HepG2 (cell line): ENCODE measurements at regions not wholly inside any gene's neighbourhood (a gene's known extent, or its start where the extent isn't known, plus 50 kb on each side); places are given as distances from the start of the nearest gene placed in this dataset.

Source experiments
- ATAC-seq: fragments of 200-7000 bp; cut with Tn5 transposase; 3 replicates; pipeline ENCODE4 v1.9.1; 2020; ENCODE audit warnings: mild to moderate bottlenecking, moderate library complexity
- BruUV-seq: library from RNA; stranded (reverse); fragments of 400-500 nt; replicated peaks from 2 replicates; lab custom pipeline; 2021; lab: Mats Ljungman, UMichigan
- CTCF ChIA-PET: fragments of 300-600 bp; formaldehyde crosslinking; extraction: SDS; loops from one replicate; lab custom pipeline; 2021; ENCODE audit warnings: low total read pairs, inconsistent platforms, low intra/inter-chr PET ratio; lab: Yijun Ruan, JAX
- POLR2A ChIA-PET: fragments of 350-600 bp; sonication (Branson Sonifier 250); formaldehyde crosslinking; loops from one replicate; lab custom pipeline; 2020; ENCODE audit warnings: antibody characterized with exemption, inconsistent platforms; lab: Yijun Ruan, JAX
- DNase-seq: peaks from one replicate; pipeline ENCODE4 v3.0.0-alpha.2; 2015; ENCODE audit warnings: low spot score
- FAIRE-seq: peaks from 3 replicates; lab custom pipeline; 2011; peaks lifted over from hg19 to GRCh38; lab: Jason Lieb, UNC
- H2AFZ ChIP-seq: one replicate; pipeline ENCODE4 v1.6.1; 2011; ENCODE audit warnings: low read length, inconsistent platforms
- H3K27ac ChIP-seq: fragments of 300-600 bp; 3 replicates; pipeline ENCODE4 v1.8.0; 2011; ENCODE audit warnings: mixed run types, mild to moderate bottlenecking, mixed read lengths, low read length, inconsistent platforms; ENCODE audit not compliant: insufficient read depth; ENCODE audit errors: extremely low read length
- H3K27me3 ChIP-seq, 2 experiments: fragments of 200-600 bp in 1 of 2; 2 replicates in 1 of 2; 3 replicates in 1 of 2; pipeline versions ENCODE4 v1.6.0 to v1.8.0; 2011; ENCODE audit warnings: low read length in 2 of 2, mild to moderate bottlenecking in 2 of 2, moderate library complexity in 2 of 2, inconsistent platforms in 1 of 2; ENCODE audit not compliant: insufficient read depth in 2 of 2, control insufficient read depth in 1 of 2
- H3K36me3 ChIP-seq, 2 experiments: fragments of 200-600 bp in 1 of 2; replicated peaks in 1 of 2; 2 replicates in 1 of 2; 3 replicates in 1 of 2; pipeline versions ENCODE4 v1.5.1 to v1.8.0; 2011; ENCODE audit warnings: low read length in 2 of 2, inconsistent platforms in 1 of 2; ENCODE audit not compliant: insufficient read depth in 2 of 2, control insufficient read depth in 1 of 2
- H3K4me1 ChIP-seq: 2 replicates; pipeline ENCODE4 v1.5.1; 2012; ENCODE audit warnings: low read length, inconsistent platforms; ENCODE audit not compliant: insufficient read depth
- H3K4me2 ChIP-seq: 2 replicates; pipeline ENCODE4 v1.6.0; 2011; ENCODE audit warnings: low read depth, low read length, inconsistent platforms
- H3K4me3 ChIP-seq, 3 experiments: fragments of 200-600 bp in 1 of 3; sonication (generic), shearing (Covaris generic) in 1 of 3; replicated peaks in 1 of 3; 2 replicates each; pipeline ENCODE4 v1.5.1; 2011 to 2016; ENCODE audit warnings: low read length in 3 of 3, inconsistent platforms in 2 of 3, low read depth in 2 of 3, mild to moderate bottlenecking in 2 of 3, control low read depth in 1 of 3, mixed read lengths in 1 of 3; ENCODE audit not compliant: insufficient read depth in 1 of 3
- H3K79me2 ChIP-seq: one replicate; pipeline ENCODE4 v1.6.1; 2011; ENCODE audit warnings: low read length, inconsistent platforms; ENCODE audit not compliant: insufficient read depth
- H3K9ac ChIP-seq: 2 replicates; pipeline ENCODE4 v1.6.0; 2011; ENCODE audit warnings: mild to moderate bottlenecking, low read depth, low read length, inconsistent platforms; ENCODE audit not compliant: insufficient read depth
- H3K9me3 ChIP-seq: 2 replicates; pipeline ENCODE4 v1.5.1; 2012; ENCODE audit warnings: mild to moderate bottlenecking, low read length
- H4K20me1 ChIP-seq: 2 replicates; pipeline ENCODE4 v1.6.0; 2011; ENCODE audit warnings: inconsistent platforms, mild to moderate bottlenecking, low read length, moderate library complexity; ENCODE audit not compliant: insufficient read depth
- NFE2 ChIP-seq: sonication (generic); formaldehyde crosslinking; IDR thresholded peaks from 2 replicates; pipeline ENCODE4 v1.4.0; 2020; ENCODE audit warnings: missing genetic modification reagents
- TP53 ChIP-seq: sonication (generic); formaldehyde crosslinking; conservative IDR thresholded peaks from 2 replicates; pipeline ENCODE4 v1.4.0; 2020; ENCODE audit warnings: missing genetic modification reagents
- XRCC5 ChIP-seq: fragments of 200-400 bp; formaldehyde crosslinking; optimal IDR thresholded peaks from 2 replicates; pipeline ENCODE3; 2017; ENCODE audit warnings: mild to moderate bottlenecking, low read length
- ZNF230 ChIP-seq: sonication (generic); formaldehyde crosslinking; IDR thresholded peaks from 2 replicates; pipeline ENCODE4 v1.4.0; 2020; ENCODE audit warnings: mild to moderate bottlenecking, missing genetic modification reagents
- ZNF547 ChIP-seq: sonication (generic); formaldehyde crosslinking; IDR thresholded peaks from 2 replicates; pipeline ENCODE4 v1.5.1; 2020; ENCODE audit warnings: mild to moderate bottlenecking, missing genetic modification reagents
- ZSCAN22 ChIP-seq: sonication (generic); formaldehyde crosslinking; IDR thresholded peaks from 2 replicates; pipeline ENCODE4 v1.4.0; 2020; ENCODE audit warnings: mild to moderate bottlenecking, missing genetic modification reagents
- in situ Hi-C: cut with HindIII; loops from 2 replicates; pipeline ENCODE4 v1.10.0; 2017; ENCODE audit warnings: low pct_unique_long_range_greater_than_20kb; ENCODE audit not compliant: extremely low pct_ligation_motif_present
- intact Hi-C: fragments of 100-400 bp; cut with micrococcal nuclease; formaldehyde crosslinking; loops from one replicate; pipeline ENCODE4 v1.10.0; 2022; ENCODE audit not compliant: unreplicated experiment
- TF ChIP-seq, protein P1 (sequence below): sonication (generic); formaldehyde crosslinking; IDR thresholded peaks from 2 replicates; pipeline ENCODE4 v1.5.0; 2020; ENCODE audit warnings: mild to moderate bottlenecking, missing genetic modification reagents, moderate library complexity
- TF ChIP-seq, protein P2 (sequence below), 2 experiments: sonication (generic) in 1 of 2; formaldehyde crosslinking in 1 of 2; IDR thresholded peaks; 2 replicates each; pipeline versions ENCODE4 v1.4.0 to v1.6.1; 2018 to 2020; ENCODE audit warnings: missing genetic modification reagents in 2 of 2, borderline replicate concordance in 1 of 2, low read depth in 1 of 2, mild to moderate bottlenecking in 1 of 2, missing biosample characterization in 1 of 2
- TF ChIP-seq, protein P3 (sequence below): sonication (generic); formaldehyde crosslinking; IDR thresholded peaks from 2 replicates; pipeline ENCODE4 v1.5.0; 2020; ENCODE audit warnings: mild to moderate bottlenecking, missing genetic modification reagents

DNA sequence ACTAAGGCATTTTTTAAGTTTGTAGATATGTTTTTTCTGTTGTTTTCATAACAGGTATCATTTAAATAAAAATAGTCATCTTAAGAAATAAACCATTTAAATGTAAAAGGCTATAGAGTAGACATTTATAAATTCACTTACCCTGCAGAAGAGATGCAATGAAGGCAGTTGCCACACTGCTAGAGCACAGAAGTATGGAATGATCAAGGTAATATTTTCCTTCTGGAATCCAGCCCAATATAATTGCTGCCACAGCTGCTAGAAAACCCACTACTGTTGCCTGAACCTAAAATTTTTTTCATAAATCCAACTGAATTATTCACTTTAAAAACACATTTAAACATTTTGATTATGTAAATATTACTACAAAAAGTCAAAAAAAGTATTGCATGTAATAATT lies 69.2 kb downstream of the SLC41A2 start:
- intact Hi-C loops = no loop called here
- H4K20me1 ChIP-seq = no peaks in the 10 kb centered on the region
- BruUV-seq = no TSS peak
- ATAC-seq = no peak
- ChIA-PET CTCF (no interaction called here), POLR2A (no interaction called here)
- no peaks in the 10 kb centered on the region for H3K4me1 ChIP-seq
- FAIRE-seq = no peak
- no peak overlapping the region for H3K4me2 ChIP-seq
- H3K9me3 ChIP-seq = no peaks in the 10 kb centered on the region
- no peak overlapping the region for H3K9ac ChIP-seq
- no peaks in the 10 kb centered on the region for H3K27me3 ChIP-seq
- no peak overlapping the region for H3K27ac ChIP-seq
- H3K4me3 ChIP-seq = no peak overlapping the region
- in situ Hi-C loops = no loop called here
- no peak overlapping the region for H2AFZ ChIP-seq
- no peak for DNase-seq
- H3K79me2 ChIP-seq = no peaks in the 10 kb centered on the region
- TF ChIP-seq NFE2 (CRISPR knock-in tag) (no peak), TP53 (CRISPR knock-in tag) (no peak), ZNF547 (no peak), ZNF230 (no peak), XRCC5 (no peak), ZSCAN22 (CRISPR knock-in tag) (no peak)
- TF ChIP-seq, protein P1, sequence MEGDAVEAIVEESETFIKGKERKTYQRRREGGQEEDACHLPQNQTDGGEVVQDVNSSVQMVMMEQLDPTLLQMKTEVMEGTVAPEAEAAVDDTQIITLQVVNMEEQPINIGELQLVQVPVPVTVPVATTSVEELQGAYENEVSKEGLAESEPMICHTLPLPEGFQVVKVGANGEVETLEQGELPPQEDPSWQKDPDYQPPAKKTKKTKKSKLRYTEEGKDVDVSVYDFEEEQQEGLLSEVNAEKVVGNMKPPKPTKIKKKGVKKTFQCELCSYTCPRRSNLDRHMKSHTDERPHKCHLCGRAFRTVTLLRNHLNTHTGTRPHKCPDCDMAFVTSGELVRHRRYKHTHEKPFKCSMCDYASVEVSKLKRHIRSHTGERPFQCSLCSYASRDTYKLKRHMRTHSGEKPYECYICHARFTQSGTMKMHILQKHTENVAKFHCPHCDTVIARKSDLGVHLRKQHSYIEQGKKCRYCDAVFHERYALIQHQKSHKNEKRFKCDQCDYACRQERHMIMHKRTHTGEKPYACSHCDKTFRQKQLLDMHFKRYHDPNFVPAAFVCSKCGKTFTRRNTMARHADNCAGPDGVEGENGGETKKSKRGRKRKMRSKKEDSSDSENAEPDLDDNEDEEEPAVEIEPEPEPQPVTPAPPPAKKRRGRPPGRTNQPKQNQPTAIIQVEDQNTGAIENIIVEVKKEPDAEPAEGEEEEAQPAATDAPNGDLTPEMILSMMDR (CRISPR knock-in tag) = no peak
- TF ChIP-seq, protein P2, sequence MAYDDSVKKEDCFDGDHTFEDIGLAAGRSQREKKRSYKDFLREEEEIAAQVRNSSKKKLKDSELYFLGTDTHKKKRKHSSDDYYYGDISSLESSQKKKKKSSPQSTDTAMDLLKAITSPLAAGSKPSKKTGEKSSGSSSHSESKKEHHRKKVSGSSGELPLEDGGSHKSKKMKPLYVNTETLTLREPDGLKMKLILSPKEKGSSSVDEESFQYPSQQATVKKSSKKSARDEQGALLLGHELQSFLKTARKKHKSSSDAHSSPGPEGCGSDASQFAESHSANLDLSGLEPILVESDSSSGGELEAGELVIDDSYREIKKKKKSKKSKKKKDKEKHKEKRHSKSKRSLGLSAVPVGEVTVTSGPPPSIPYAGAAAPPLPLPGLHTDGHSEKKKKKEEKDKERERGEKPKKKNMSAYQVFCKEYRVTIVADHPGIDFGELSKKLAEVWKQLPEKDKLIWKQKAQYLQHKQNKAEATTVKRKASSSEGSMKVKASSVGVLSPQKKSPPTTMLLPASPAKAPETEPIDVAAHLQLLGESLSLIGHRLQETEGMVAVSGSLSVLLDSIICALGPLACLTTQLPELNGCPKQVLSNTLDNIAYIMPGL (CRISPR knock-in tag; IDR thresholded peaks at IDR 0.05; ENCODE audit: borderline replicate concordance in 1 of 2, low read depth in 1 of 2) = no peak
- TF ChIP-seq, protein P3, sequence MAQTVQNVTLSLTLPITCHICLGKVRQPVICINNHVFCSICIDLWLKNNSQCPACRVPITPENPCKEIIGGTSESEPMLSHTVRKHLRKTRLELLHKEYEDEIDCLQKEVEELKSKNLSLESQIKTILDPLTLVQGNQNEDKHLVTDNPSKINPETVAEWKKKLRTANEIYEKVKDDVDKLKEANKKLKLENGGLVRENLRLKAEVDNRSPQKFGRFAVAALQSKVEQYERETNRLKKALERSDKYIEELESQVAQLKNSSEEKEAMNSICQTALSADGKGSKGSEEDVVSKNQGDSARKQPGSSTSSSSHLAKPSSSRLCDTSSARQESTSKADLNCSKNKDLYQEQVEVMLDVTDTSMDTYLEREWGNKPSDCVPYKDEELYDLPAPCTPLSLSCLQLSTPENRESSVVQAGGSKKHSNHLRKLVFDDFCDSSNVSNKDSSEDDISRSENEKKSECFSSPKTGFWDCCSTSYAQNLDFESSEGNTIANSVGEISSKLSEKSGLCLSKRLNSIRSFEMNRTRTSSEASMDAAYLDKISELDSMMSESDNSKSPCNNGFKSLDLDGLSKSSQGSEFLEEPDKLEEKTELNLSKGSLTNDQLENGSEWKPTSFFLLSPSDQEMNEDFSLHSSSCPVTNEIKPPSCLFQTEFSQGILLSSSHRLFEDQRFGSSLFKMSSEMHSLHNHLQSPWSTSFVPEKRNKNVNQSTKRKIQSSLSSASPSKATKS = no peak
- no peaks in the 10 kb centered on the region for H3K36me3 ChIP-seq
